Right renal cortex interstitium (tissue), 3 donors: ENCODE measurements at regions not wholly inside any gene's neighbourhood (a gene's known extent, or its start where the extent isn't known, plus 50 kb on each side); places are given as distances from the start of the nearest gene placed in this dataset.

Experiments
- DNase-seq, 3 donors: peaks; one replicate each; pipeline ENCODE4 v3.0.0-alpha.2; 2013; ENCODE audit warnings: low read depth in 3 of 3, low spot score in 2 of 3

GRCh38 chr9:13721481-13722235 lies 442.2 kb upstream of the MPDZ start:
- DNase-seq: no peak

GRCh38 chr9:13719981-13720676 lies 440.6 kb upstream of the MPDZ start:
- no peak for DNase-seq

GRCh38 chr9:13719446-13719845 lies 440.0 kb upstream of the MPDZ start:
- DNase-seq: no peak

- DNase-seq: no peak
Observed at GRCh38 chr9:13718539-13718938, 439.0 kb upstream of the MPDZ start.

- DNase-seq: no peak
Observed at GRCh38 chr9:13718086-13718485, 438.6 kb upstream of the MPDZ start.

- DNase-seq: no peak
Observed at GRCh38 chr9:13717322-13718054, 438.0 kb upstream of the MPDZ start.

GRCh38 chr9:13716601-13717321 lies 437.3 kb upstream of the MPDZ start:
- no peak for DNase-seq

- DNase-seq: no peak
Observed at GRCh38 chr9:13716090-13716489, 436.6 kb upstream of the MPDZ start.

GRCh38 chr9:13715430-13715829 lies 435.9 kb upstream of the MPDZ start:
- DNase-seq: no peak

GRCh38 chr9:13707612-13708576 lies 428.4 kb upstream of the MPDZ start:
- DNase-seq: no peak

- no peak for DNase-seq
Observed at GRCh38 chr9:13705918-13706317, 426.4 kb upstream of the MPDZ start.

GRCh38 chr9:13705373-13705772 lies 425.9 kb upstream of the MPDZ start:
- DNase-seq: no peak

GRCh38 chr9:13690595-13690994 lies 411.1 kb upstream of the MPDZ start:
- no peak for DNase-seq

- DNase-seq: no peak
Observed at GRCh38 chr9:13689925-13690324, 410.4 kb upstream of the MPDZ start.

GRCh38 chr9:13688990-13689600 lies 409.6 kb upstream of the MPDZ start:
- peak in 1 of 3 donors; percentile 8 for DNase-seq

- no peak for DNase-seq
Observed at GRCh38 chr9:13688223-13688989, 408.9 kb upstream of the MPDZ start.

- DNase-seq: no peak
Observed at GRCh38 chr9:13684656-13685055, 405.2 kb upstream of the MPDZ start.

GRCh38 chr9:13677801-13678200 lies 398.3 kb upstream of the MPDZ start:
- no peak for DNase-seq

GRCh38 chr9:13675638-13676000 lies 396.1 kb upstream of the MPDZ start:
- DNase-seq: no peak
